ENCODE measurements at regions not wholly inside any gene's neighbourhood (a gene's known extent, or its start where the extent isn't known, plus 50 kb on each side); places are given as distances from the start of the nearest gene placed in this dataset.

- Histone ChIP-seq H3K4me2 (ENCODE audit: insufficient read depth, low read length) (no peak overlapping the region), H3K9ac (replicated peaks; ENCODE audit: extremely low read depth, insufficient read depth, low read length) (no peak overlapping the region), H3K27ac (ENCODE audit: insufficient read depth, low read depth, low read length) (no peak overlapping the region), H3K27me3 (ENCODE audit: control insufficient read depth in 2 of 2, insufficient read depth in 2 of 2, low read length in 2 of 2) (peaks cover 16 to 19% of the 10 kb centered on the region in 2 experiments), H3K9me1 (replicated peaks; ENCODE audit: control insufficient read depth, extremely low read depth, insufficient read depth, low read length) (no peaks in the 10 kb centered on the region), H4K20me1 (replicated peaks; ENCODE audit: control insufficient read depth, extremely low read depth, insufficient read depth, low read length) (no peaks in the 10 kb centered on the region), H3K4me3 (replicated peaks in 1 of 3; ENCODE audit: insufficient read depth in 1 of 3, low read depth in 1 of 3, low read length in 3 of 3) (no peak overlapping the region), H3K4me1 (ENCODE audit: control insufficient read depth, extremely low read depth, insufficient read depth, low read length) (no peaks in the 10 kb centered on the region), H3K36me3 (ENCODE audit: control insufficient read depth in 2 of 2, extremely low read depth in 1 of 2, insufficient read depth in 2 of 2, low read length in 2 of 2) (no peaks in the 10 kb centered on the region), H2AFZ (ENCODE audit: low read depth, low read length) (no peak overlapping the region), H3K79me2 (ENCODE audit: control insufficient read depth, insufficient read depth, low read length) (no peaks in the 10 kb centered on the region), H3K9me3 (replicated peaks; ENCODE audit: control insufficient read depth, insufficient read depth, low read length) (no peaks in the 10 kb centered on the region)
- FAIRE-seq, result no peak
- BruUV-seq (replicated peaks), result no TSS peak
- CTCF ChIA-PET, result interaction anchor here (1.2 kb wide), 1 partner anchor 8 kb away, joined by 3 read pairs; no protein-coding TSS in a partner anchor
- peak; percentile 19 for DNase-seq (ENCODE audit: low read depth, low spot score)
- intact Hi-C loops (cut with micrococcal nuclease), result no loop called here
- POLR2A ChIA-PET, result no interaction called here
- TF ChIP-seq MYC (IDR thresholded peaks at IDR 0.05; ENCODE audit: low read depth, low read length) (no peak), FOS (IDR thresholded peaks at IDR 0.05; ENCODE audit: borderline replicate concordance, insufficient read depth, low read length) (peak; percentile 32)
- dilution Hi-C loops (cut with MboI; ENCODE audit: extremely low pct_ligation_motif_present, low sequenced_read_pairs), result no loop called here
These were observed 112.3 kb upstream of the ATP5MC3 start for GRCh38 chr2:175293776-175294175.

GRCh38 chr2:175293195-175293594, 111.7 kb upstream of the ATP5MC3 start:
- H3K36me3 ChIP-seq (ENCODE audit: control insufficient read depth in 2 of 2, extremely low read depth in 1 of 2, insufficient read depth in 2 of 2, low read length in 2 of 2), result no peaks in the 10 kb centered on the region
- H4K20me1 ChIP-seq (replicated peaks; ENCODE audit: control insufficient read depth, extremely low read depth, insufficient read depth, low read length), result no peaks in the 10 kb centered on the region
- no TSS peak for BruUV-seq (replicated peaks)
- no peak overlapping the region for H3K27ac ChIP-seq (ENCODE audit: insufficient read depth, low read depth, low read length)
- FAIRE-seq (no peak), DNase-seq (ENCODE audit: low read depth, low spot score) (no peak)
- dilution Hi-C loops (cut with MboI; ENCODE audit: extremely low pct_ligation_motif_present, low sequenced_read_pairs) (no loop called here), intact Hi-C loops (cut with micrococcal nuclease) (no loop called here)
- no peak overlapping the region for H3K4me3 ChIP-seq (replicated peaks in 1 of 3; ENCODE audit: insufficient read depth in 1 of 3, low read depth in 1 of 3, low read length in 3 of 3)
- no peaks in the 10 kb centered on the region for H3K79me2 ChIP-seq (ENCODE audit: control insufficient read depth, insufficient read depth, low read length)
- ChIA-PET POLR2A (no interaction called here), CTCF (interaction anchor here (1.2 kb wide), 1 partner anchor 9 kb away, joined by 3 read pairs; no protein-coding TSS in a partner anchor)
- TF ChIP-seq JUN (IDR thresholded peaks at IDR 0.05; ENCODE audit: borderline replicate concordance, insufficient read depth, insufficient read length, low read depth) (no peak), MAX (IDR thresholded peaks at IDR 0.05; ENCODE audit: insufficient read depth, insufficient read length) (no peak), MYC (IDR thresholded peaks at IDR 0.05; ENCODE audit: low read depth, low read length) (no peak), POLR2AphosphoS5 (IDR thresholded peaks at IDR 0.05; ENCODE audit: insufficient read depth, low read depth, low read length) (no peak), POLR2A (IDR thresholded peaks at IDR 0.05; ENCODE audit: low read depth, low read length) (no peak), GATA2 (IDR thresholded peaks at IDR 0.05; ENCODE audit: insufficient read depth, insufficient read length, low read depth, low read length) (no peak), EZH2 (IDR thresholded peaks at IDR 0.05; ENCODE audit: borderline replicate concordance, low read depth, low read length, severe bottlenecking) (no peak), CTCF (IDR thresholded peaks at IDR 0.05; ENCODE audit: extremely low read depth in 1 of 2, insufficient read depth in 1 of 2, low read depth in 1 of 2, low read length in 2 of 2) (no peak)
- H3K4me1 ChIP-seq (ENCODE audit: control insufficient read depth, extremely low read depth, insufficient read depth, low read length), result no peaks in the 10 kb centered on the region
- H3K9me1 ChIP-seq (replicated peaks; ENCODE audit: control insufficient read depth, extremely low read depth, insufficient read depth, low read length), result no peaks in the 10 kb centered on the region
- no peak overlapping the region for H3K9ac ChIP-seq (replicated peaks; ENCODE audit: extremely low read depth, insufficient read depth, low read length)
- H3K9me3 ChIP-seq (replicated peaks; ENCODE audit: control insufficient read depth, insufficient read depth, low read length), result no peaks in the 10 kb centered on the region
- no peak overlapping the region for H2AFZ ChIP-seq (ENCODE audit: low read depth, low read length)
- peaks cover 17 to 19% of the 10 kb centered on the region in 2 experiments for H3K27me3 ChIP-seq (ENCODE audit: control insufficient read depth in 2 of 2, insufficient read depth in 2 of 2, low read length in 2 of 2)
- H3K4me2 ChIP-seq (ENCODE audit: insufficient read depth, low read length), result no peak overlapping the region

Measured in endothelial cell of umbilical vein (primary cell).